Transverse colon (tissue), 4 donors: ENCODE measurements at regions not wholly inside any gene's neighbourhood (a gene's known extent, or its start where the extent isn't known, plus 50 kb on each side); places are given as distances from the start of the nearest gene placed in this dataset.

Source experiments
- DNase-seq: peaks from one replicate; pipeline ENCODE4 v3.0.0-alpha.2; 2019
- H3K27ac ChIP-seq, 4 donors: fragments of 200-600 bp; sonication (generic); 2 replicates each; pipeline ENCODE4 v1.5.1; 2016 to 2018; ENCODE audit warnings: inconsistent platforms in 4 of 4
- H3K27me3 ChIP-seq: fragments of 200-600 bp; sonication (generic); 2 replicates; pipeline ENCODE4 v1.5.1; 2017; ENCODE audit warnings: inconsistent platforms
- H3K36me3 ChIP-seq, 4 donors: fragments of 200-600 bp; sonication (generic); 2 replicates each; pipeline ENCODE4 v1.5.1; 2017 to 2019; ENCODE audit warnings: inconsistent platforms in 4 of 4
- H3K4me1 ChIP-seq, 4 donors: fragments of 200-600 bp; sonication (generic); 2 replicates each; pipeline ENCODE4 v1.5.1; 2017 to 2020; ENCODE audit warnings: inconsistent platforms in 4 of 4
- H3K4me3 ChIP-seq, 4 donors: fragments of 200-600 bp; sonication (generic); 1 replicate in 1 of 4; 2 replicates in 3 of 4; pipeline versions ENCODE4 v1.5.1 to v1.6.1; 2017 to 2019; ENCODE audit warnings: inconsistent platforms in 4 of 4
- H3K9me3 ChIP-seq, 2 donors: fragments of 200-600 bp; sonication (generic); 2 replicates each; pipeline ENCODE4 v1.5.1; 2017 to 2019; ENCODE audit warnings: inconsistent platforms in 2 of 2
- EP300 ChIP-seq: sonication (generic); formaldehyde crosslinking; IDR thresholded peaks from one replicate; pipeline ENCODE4 v1.6.1; 2017; ENCODE audit warnings: antibody characterized with exemption, low read depth
- POLR2A ChIP-seq: fragments of 450-650 bp; IDR thresholded peaks from one replicate; pipeline ENCODE4 v1.6.1; 2016; ENCODE audit warnings: antibody characterized with exemption, mild to moderate bottlenecking, moderate library complexity
- POLR2AphosphoS5 ChIP-seq, 3 donors: sonication (generic); formaldehyde crosslinking; IDR thresholded peaks; one replicate each; pipeline ENCODE4 v1.6.1; 2016; ENCODE audit warnings: antibody characterized with exemption in 3 of 3
- WGBS, 2 donors: methylation state at CpG; one replicate each; pipeline ENCODE4 v1.1.5; 2018; ENCODE audit warnings: low coverage in 1 of 2; 5-methylcytosine and 5-hydroxymethylcytosine counted together
- in situ Hi-C, 4 donors: fragments of 200-750 bp; cut with MboI; loops; one replicate each; pipeline versions ENCODE4 v1.15.0 to v1.15.1; 2017; ENCODE audit warnings: low sequenced_read_pairs in 3 of 4, low pct_ligation_motif_present in 1 of 4, low pct_unique_long_range_greater_than_20kb in 1 of 4
- intact Hi-C: fragments of 100-400 bp; cut with DNase I; formaldehyde crosslinking; loops from one replicate; pipeline ENCODE4 v1.15.1; 2023; ENCODE audit warnings: low total_unique reads
- TF ChIP-seq, protein P1 (sequence below), 5 experiments: fragments of 200-600 bp in 3 of 5; fragments of 450-650 bp in 2 of 5; sonication (generic) in 3 of 5; IDR thresholded peaks; 1 replicate in 2 of 5; 2 replicates in 3 of 5; pipeline ENCODE4 v1.5.1; 2016 to 2017; ENCODE audit warnings: antibody characterized with exemption in 5 of 5, inconsistent platforms in 3 of 5, mild to moderate bottlenecking in 2 of 5, moderate library complexity in 1 of 5

DNA sequence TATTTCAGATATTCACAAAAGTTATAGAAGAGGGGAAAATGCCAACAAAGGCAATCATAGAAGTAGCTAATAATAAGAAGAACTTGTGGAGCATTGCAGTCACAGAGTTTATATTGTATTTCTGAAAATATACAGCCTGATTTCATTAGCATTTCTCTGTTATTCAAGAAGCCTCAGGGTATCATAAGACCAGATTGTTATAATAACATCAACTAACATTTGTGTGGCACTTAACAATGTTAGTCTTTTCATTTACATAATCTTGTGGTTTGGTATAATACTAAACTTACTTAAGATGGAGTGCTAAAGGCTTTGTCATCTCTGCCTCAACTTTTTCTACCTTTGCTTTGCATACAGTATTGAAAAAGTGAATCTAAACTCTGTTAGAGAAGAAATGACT, 61.6 kb upstream of the TACR1 start:
- intact Hi-C loops (no loop called here), in situ Hi-C loops (no loop called here)
- H3K27ac ChIP-seq: no peak overlapping the region
- H3K4me3 ChIP-seq: no peak overlapping the region
- no peak for TF ChIP-seq POLR2AphosphoS5 (IDR thresholded peaks at IDR 0.05)
- TF ChIP-seq POLR2A: no peak
- TF ChIP-seq, protein P1, sequence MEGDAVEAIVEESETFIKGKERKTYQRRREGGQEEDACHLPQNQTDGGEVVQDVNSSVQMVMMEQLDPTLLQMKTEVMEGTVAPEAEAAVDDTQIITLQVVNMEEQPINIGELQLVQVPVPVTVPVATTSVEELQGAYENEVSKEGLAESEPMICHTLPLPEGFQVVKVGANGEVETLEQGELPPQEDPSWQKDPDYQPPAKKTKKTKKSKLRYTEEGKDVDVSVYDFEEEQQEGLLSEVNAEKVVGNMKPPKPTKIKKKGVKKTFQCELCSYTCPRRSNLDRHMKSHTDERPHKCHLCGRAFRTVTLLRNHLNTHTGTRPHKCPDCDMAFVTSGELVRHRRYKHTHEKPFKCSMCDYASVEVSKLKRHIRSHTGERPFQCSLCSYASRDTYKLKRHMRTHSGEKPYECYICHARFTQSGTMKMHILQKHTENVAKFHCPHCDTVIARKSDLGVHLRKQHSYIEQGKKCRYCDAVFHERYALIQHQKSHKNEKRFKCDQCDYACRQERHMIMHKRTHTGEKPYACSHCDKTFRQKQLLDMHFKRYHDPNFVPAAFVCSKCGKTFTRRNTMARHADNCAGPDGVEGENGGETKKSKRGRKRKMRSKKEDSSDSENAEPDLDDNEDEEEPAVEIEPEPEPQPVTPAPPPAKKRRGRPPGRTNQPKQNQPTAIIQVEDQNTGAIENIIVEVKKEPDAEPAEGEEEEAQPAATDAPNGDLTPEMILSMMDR (IDR thresholded peaks at IDR 0.05): no peak
- TF ChIP-seq EP300: no peak
- no peaks in the 10 kb centered on the region for H3K36me3 ChIP-seq
- no peaks in the 10 kb centered on the region for H3K27me3 ChIP-seq
- peaks cover 13% of the 10 kb centered on the region in 2 donors for H3K9me3 ChIP-seq
- H3K4me1 ChIP-seq: no peaks in the 10 kb centered on the region
- no peak for DNase-seq

DNA sequence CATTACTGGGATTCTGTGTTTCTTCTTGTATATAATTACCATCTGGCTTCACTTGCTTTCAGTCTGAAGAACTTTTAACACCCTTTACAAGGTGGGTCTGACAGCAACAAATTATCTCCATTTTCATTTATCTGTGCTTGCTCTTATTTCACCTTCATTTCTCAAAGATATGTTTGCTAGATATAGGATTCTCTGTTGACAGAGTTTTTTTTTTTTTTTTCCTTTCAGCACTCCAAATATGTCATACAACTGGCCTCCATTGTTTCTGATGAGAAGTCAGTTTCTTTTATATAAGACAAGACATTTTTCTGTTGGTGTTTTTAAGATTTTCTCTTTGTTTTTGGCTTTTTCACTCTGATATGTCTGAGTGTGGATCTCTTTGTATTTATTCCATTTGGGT, 59.3 kb upstream of the TACR1 start:
- no peak for DNase-seq
- intact Hi-C loops (no loop called here), in situ Hi-C loops (no loop called here)
- Histone ChIP-seq H3K4me1 (no peaks in the 10 kb centered on the region), H3K27ac (no peak overlapping the region), H3K27me3 (no peaks in the 10 kb centered on the region), H3K4me3 (no peak overlapping the region), H3K9me3 (peaks cover 13% of the 10 kb centered on the region in 2 donors), H3K36me3 (no peaks in the 10 kb centered on the region)
- TF ChIP-seq, protein P1 (IDR thresholded peaks at IDR 0.05): no peak
- TF ChIP-seq EP300 (no peak), POLR2AphosphoS5 (IDR thresholded peaks at IDR 0.05) (no peak), POLR2A (no peak)

DNA sequence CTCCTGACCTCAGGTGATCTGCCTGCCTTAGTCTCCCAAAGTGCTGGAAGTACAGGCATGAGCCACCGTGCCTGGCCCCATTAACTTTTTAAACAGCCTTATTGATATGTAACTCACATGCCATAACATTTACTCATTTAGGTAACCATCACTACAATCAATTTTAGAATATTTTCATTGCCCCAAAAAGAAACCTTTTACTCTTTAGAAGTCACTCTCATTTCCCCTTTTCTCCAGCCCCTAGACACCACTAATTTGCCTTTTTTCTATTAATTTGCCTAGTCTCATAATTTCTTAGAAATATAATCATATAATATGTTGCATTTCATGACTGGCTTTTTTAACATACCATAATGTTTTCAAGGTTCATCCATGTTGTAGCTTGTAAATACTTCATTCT, 57.2 kb upstream of the TACR1 start:
- Histone ChIP-seq H3K9me3 (peaks cover 13% of the 10 kb centered on the region in 2 donors), H3K27ac (no peak overlapping the region), H3K4me3 (no peak overlapping the region), H3K4me1 (no peaks in the 10 kb centered on the region), H3K36me3 (no peaks in the 10 kb centered on the region), H3K27me3 (no peaks in the 10 kb centered on the region)
- intact Hi-C loops: no loop called here
- in situ Hi-C loops: no loop called here
- TF ChIP-seq POLR2A: no peak
- TF ChIP-seq, protein P1 (IDR thresholded peaks at IDR 0.05): no peak
- TF ChIP-seq EP300: no peak
- TF ChIP-seq POLR2AphosphoS5 (IDR thresholded peaks at IDR 0.05): no peak
- DNase-seq: no peak
- 67% methylated on average over 1 of the region's 1 CpG; no CpG with 5 or more reads in 1 of the 2 donors for WGBS, 2 donors

DNA sequence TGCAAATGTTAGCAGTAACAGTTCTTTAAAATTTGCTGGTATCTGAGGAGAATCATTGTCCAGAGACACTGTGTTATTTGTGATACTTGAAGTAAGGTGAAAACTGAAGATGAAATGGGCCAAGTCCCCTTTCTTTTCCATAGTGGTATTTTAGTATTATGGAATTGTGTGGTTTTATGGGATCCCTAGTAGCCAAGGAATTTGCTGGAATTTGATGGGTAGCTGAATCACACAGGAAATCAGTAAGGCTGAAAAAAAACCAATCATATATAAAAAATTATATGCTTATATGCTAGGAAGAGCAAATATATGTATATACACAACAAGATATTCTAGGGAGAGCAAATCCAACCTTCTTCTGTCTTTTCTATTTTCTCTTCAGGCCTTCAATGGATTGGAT, 54.2 kb upstream of the TACR1 start:
- intact Hi-C loops (no loop called here), in situ Hi-C loops (no loop called here)
- no peaks in the 10 kb centered on the region for H3K4me1 ChIP-seq
- DNase-seq: no peak
- peaks cover under 1 to 7% of the 10 kb centered on the region in 2 donors for H3K9me3 ChIP-seq
- no peak overlapping the region for H3K4me3 ChIP-seq
- TF ChIP-seq POLR2A: no peak
- TF ChIP-seq, protein P1 (IDR thresholded peaks at IDR 0.05): no peak
- TF ChIP-seq EP300: no peak
- TF ChIP-seq POLR2AphosphoS5 (IDR thresholded peaks at IDR 0.05): no peak
- no peaks in the 10 kb centered on the region for H3K36me3 ChIP-seq
- H3K27ac ChIP-seq: no peak overlapping the region
- no peaks in the 10 kb centered on the region for H3K27me3 ChIP-seq
